RPMI7951 (cell line): ENCODE measurements at regions not wholly inside any gene's neighbourhood (a gene's known extent, or its start where the extent isn't known, plus 50 kb on each side); places are given as distances from the start of the nearest gene placed in this dataset.
"Not testable (repeated sequence)": the region's sequence is repeated elsewhere in the genome, so short reads cannot be mapped to it uniquely, and the experiment has no call there.

Experiments
- DNase-seq: peaks from one replicate; pipeline ENCODE4 v3.0.0-alpha.2; 2012; ENCODE audit warnings: low read depth

- DNase-seq: not testable (repeated sequence)
These were observed 96.2 kb downstream of the BDH1 start for GRCh38 chr3:197459571-197459970.

DNA sequence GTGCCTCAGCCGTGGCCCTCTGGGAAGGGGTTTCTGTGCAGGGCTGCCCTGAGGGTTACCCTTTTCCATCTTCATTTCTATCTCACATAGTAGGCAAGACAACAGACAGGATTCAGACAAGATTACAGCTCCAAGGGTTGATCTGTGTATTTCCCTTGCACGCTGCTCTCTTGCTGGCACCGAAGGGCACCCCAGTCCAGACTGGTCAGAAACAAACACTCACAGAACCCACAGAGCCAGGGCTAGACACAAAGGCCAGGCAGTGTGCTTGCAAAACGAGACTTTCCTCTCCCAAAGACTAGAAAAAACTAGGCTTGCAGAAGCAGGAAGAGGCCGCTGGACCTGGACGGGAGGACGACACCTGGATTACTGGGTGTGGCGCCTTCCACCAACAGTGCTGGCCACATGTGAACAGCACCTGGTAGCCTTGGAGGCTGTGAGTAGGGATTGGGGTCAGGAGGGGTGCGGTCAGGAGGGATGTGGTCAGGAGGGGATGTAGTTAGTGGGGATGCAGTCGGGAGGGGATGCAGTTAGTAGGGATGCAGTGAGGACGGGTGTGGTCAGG is 96.8 kb downstream of the BDH1 start:
- no peak for DNase-seq

- peak; percentile 49 for DNase-seq
These were observed 97.5 kb downstream of the BDH1 start for GRCh38 chr3:197458179-197458707.

DNA sequence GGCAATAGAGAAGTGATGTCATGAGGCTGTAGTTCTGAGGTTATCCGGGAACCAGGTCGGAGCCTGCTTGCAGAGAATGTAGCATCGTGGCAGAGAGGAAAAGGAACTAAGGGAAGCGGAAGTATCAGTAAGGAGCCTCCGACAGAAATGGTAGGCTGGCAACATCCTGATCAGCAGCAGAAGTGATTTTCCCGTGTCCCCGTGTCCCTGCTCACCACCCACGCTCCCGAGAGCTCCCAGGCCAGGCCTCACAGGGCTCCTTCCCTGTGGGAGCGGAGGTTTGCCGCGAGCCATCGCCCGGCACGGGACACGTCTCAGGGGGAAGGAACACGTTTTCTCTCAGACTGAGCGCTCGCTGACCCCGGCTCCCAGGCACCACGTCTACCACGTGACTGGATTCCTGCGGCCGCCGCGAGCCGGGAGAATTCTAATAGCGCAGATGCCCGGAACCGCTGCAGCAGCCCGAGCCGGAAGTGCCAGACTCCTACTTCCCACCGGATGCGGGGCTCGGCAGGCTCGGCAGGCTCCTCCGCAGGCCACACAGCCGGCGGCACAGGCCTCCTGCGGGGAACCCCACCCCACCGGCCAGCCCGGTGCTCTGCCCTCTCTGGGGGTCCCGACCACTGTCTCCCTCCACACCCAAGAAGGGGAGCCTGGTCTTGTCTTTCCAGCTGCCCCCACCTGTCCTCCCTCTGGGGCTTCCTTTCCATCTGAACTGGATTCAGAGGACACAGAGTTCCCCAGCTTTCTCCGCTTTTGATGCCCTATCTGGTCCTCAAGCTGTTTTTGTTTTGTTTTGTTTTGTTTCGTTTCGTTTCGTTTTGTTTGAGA is 99.3 kb downstream of the BDH1 start:
- peak; percentile 96 for DNase-seq

DNA sequence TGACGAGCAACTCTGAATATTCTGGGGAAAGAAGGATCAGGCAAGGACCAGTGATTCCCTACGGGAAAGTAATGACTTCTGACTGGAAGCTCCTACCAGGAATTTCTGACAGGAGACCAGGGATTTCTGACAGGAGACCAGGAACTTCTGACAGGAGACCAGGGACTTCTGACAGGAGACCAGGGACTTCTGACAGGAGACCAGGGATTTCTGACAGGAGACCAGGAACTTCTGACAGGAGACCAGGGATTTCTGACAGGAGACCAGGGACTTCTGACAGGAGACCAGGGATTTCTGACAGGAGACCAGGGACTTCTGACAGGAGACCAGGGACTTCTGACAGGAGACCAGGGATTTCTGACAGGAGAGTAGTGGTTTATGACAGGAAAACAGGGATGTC is 100.9 kb downstream of the BDH1 start:
- DNase-seq: not testable (repeated sequence)

- DNase-seq: peak; percentile 60
These were observed 101.8 kb downstream of the BDH1 start for GRCh38 chr3:197454014-197454413.

- DNase-seq: no peak
These were observed 105.0 kb downstream of the BDH1 start for GRCh38 chr3:197450810-197451209.

GRCh38 chr3:197450308-197450707 is 105.5 kb downstream of the BDH1 start:
- no peak for DNase-seq

GRCh38 chr3:197449181-197449580 is 106.6 kb downstream of the BDH1 start:
- DNase-seq: not testable (repeated sequence)

GRCh38 chr3:197447781-197448180 is 108.0 kb downstream of the BDH1 start:
- not testable (repeated sequence) for DNase-seq

DNA sequence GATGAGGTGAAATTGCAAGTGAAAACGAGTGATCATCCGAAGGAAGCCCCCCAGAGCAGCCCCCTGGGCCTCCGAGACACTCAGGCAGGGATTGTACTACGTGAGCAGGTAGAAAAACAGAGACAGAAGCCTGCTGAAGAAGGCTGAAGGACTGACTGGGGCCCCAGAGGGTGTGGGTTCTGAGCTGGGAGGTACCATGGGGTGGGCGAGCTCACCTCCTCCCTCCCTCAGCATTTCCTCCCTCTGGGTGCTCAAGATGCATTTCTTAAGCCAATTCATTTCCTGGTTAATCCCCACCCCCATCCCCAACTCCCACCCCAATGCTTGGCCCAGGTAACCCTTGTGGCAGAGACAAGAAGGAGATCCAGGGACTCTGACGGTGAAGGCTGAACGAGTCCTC is 108.7 kb downstream of the BDH1 start:
- DNase-seq: no peak

DNA sequence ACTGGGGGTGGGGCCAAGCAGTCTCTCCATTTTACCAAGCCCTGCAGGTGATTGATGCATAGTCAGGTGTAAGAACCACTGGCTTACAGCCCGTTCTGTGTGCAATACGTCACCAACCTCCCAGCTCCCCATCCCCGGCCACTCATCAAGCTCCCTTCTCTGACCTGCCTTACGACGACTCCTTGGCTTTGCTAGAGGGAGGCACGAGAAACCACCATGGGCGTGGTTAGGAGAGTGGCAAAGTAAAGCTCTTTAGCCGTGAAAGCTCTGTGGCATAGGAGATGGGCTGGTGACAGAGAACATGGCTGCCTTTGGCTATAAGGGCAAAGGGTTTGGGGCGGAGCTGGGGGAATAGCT is 109.1 kb downstream of the BDH1 start:
- DNase-seq: no peak

DNA sequence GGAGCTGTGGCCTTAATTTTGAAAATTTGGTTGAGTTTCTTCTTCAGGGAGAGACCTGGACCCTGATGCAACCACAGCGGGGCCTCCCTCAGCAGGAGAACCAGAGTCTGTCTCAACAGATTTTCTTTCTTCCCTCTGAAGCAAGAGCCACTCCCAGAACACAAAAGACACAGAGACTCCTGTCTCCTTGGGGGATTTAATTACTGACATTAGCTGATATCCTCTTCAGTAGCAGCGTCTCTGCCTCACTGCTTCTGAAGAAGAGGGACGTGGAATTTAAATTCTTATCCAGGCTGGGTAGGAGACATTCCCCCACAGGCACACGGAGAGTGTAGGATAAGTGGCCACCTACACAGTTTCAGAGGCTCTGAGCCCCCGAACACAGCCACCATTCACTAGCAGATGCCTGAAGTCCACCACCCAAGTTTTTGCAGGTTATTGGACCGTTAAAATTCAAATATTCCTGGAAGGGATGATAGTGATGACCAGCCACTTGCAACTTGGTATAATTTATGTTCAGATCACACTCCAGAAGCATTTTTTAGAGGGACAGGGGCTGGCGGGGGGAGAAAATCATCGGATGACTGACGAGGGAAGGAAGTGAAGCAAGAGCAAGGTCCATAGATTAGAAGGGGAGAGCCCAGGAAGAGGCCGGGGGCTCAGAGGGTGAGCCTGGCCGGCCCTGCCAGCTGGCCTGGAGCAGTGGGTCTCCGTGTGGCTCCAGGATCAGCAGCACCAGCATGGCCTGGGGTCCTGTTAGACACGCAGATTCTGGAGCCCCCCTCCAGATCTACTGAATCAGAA is 109.7 kb downstream of the BDH1 start:
- no peak for DNase-seq

DNA sequence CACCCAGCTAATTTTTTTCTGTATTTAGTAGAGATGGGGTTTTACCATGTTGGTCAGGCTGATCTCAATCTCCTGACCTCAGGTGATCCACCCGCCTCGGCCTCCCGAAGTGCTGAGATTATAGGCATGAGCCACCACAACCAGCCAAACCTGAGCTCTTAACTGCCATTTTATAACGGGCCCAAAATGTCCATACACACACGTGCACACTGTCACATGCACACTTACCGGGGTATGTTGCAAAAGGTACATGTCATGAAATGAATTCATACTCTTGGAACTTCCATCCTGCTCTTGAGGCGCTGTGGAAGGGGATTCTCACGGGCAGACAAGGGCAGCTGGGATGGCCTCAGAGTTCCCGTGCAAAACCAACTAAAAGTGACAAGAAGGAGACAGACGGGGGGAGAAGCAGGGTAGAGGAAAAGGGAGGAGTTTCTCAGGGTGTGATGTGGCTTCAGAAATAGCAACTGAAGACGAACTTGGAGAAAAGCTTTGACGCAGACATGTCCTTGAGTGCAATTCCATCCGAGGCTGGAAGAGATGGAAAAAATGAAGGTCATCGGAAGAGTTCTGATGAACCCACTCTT is 110.9 kb downstream of the BDH1 start:
- no peak for DNase-seq

DNA sequence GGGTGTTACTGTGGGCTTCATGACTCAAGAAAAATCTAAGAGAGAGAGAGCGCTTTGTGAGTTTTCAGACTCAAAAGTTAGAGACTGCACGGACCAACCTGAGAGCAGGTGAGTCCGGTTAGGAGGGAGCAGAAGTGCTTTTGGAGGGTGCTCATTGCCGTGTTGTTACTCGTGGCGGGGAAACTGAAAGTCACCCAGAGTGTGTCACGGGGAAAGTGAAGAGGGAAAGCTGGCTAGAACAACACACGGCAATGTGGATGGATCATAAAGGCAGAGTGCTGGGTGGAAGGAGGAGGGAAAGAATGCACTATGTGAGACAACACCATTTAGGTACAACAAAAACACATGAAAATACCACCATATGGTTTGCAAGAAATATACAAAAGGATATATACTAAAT is 112.3 kb downstream of the BDH1 start:
- no peak for DNase-seq

DNA sequence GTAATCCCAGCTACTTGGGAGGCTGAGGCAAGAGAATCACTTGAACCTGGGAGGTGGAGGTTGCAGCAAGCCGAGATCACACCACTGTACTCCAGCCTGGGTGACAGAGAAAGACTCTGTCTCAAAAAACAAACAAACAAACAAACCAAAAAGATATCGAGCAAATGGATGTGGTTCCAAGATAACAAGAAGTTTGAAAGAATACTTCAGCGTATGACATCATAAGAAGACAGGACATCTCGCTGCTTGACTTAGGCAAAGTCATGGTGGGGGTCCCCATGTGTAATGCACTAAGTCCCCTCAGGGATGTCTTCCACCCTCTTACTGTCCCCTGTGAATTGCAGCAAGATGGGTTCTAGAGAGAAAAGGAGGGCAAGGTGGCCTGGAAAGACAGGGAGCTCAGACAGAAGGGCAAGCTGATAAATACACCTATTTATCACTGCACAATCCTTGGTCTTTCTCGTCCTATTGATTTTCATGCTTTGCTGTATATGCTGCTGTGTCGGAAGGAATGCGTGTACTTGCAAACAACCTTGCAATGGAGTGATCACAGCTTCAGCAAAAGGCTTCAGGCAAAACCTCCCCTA is 115.0 kb downstream of the BDH1 start:
- no peak for DNase-seq

DNA sequence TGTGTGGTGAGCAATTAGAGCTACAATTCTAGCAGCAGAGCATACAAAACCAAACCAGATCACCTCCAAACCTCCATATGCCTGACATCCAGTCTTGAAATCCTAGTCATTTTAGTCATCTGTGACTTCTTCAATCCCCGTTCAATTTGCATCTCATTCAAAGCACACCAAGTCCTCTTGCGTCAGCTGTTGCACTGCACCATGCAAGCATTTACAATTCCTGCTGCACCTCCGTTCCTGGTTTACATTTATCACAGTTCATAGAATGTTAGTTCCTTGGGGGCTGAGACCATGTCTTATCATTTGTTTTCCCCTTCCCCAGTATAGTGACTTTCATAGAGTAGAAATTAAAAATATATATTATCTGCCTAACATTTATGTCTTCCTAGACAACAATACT is 116.9 kb downstream of the BDH1 start:
- no peak for DNase-seq

- no peak for DNase-seq
These were observed 120.3 kb downstream of the BDH1 start for GRCh38 chr3:197435426-197435825.

DNA sequence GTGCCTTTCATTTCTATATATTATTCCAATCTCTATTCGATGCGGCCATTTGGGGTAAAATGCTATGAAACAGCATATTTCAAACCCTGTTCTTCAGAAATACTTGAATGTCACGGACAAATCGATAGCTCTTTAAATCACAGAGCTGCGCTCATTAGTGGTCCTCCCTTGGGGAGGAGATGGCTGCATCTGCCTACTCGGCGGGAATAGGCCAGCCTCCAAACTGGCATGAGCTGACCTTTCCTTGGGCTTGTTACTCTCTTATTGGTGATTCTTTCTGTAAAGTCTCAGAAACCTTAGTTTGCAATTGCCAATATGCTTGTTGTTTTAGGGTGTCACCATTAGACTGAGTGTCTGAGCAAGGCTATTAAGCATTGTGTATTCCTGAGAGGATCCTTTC is 120.9 kb downstream of the BDH1 start:
- DNase-seq: no peak

DNA sequence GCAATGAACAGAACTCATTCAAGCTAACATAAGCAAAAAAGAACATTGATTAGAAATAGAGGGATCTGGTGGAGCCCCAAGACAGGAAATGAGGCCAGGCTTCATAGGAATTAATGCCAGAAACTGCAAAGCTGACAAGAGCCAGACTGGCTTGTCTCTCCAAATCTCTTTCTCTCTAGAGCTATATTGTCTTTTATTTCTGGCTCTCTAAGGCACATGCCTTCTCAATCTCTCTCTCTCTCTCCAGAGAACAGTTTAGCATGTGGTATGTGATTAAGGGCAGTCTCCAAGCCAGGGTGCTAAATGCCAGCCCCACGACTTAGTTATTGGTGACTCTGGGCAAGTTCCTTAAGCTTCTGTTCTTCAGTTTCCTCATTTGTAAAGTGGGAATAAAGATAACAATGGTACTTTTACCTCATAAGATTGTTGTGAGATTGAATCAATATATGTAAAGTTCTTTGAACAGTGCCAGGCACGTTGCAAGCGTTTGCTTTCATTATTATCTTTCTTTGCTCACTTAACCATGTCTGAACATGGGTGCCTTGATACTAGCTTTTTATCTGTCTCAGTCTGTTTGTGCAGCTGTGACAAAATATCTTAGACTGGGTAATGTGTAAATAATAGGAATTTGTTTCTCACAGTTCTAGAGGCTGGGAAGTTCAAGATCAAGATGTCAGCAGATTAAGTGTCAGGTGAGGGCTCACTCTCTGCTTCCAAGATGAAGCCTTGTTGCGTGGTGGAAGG is 123.2 kb downstream of the BDH1 start:
- DNase-seq: no peak

GRCh38 chr3:197431346-197431910 is 124.3 kb downstream of the BDH1 start:
- no peak for DNase-seq
